ENCODE measurements at regions not wholly inside any gene's neighbourhood (a gene's known extent, or its start where the extent isn't known, plus 50 kb on each side); places are given as distances from the start of the nearest gene placed in this dataset.
A peak's percentile ranks its signal among the peaks of the same experiment; 100 is the strongest.

- no peak for DNase-seq (ENCODE audit: low read depth)
- TF ChIP-seq, protein P1, sequence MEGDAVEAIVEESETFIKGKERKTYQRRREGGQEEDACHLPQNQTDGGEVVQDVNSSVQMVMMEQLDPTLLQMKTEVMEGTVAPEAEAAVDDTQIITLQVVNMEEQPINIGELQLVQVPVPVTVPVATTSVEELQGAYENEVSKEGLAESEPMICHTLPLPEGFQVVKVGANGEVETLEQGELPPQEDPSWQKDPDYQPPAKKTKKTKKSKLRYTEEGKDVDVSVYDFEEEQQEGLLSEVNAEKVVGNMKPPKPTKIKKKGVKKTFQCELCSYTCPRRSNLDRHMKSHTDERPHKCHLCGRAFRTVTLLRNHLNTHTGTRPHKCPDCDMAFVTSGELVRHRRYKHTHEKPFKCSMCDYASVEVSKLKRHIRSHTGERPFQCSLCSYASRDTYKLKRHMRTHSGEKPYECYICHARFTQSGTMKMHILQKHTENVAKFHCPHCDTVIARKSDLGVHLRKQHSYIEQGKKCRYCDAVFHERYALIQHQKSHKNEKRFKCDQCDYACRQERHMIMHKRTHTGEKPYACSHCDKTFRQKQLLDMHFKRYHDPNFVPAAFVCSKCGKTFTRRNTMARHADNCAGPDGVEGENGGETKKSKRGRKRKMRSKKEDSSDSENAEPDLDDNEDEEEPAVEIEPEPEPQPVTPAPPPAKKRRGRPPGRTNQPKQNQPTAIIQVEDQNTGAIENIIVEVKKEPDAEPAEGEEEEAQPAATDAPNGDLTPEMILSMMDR (conservative IDR thresholded peaks at IDR 0.05; ENCODE audit: low read depth, low read length), result no peak
- no peak overlapping the region for H3K4me3 ChIP-seq (ENCODE audit: low read depth, low read length)
Measured at GRCh38 chr2:235371018-235371417, 122.8 kb upstream of the AGAP1 start.

GRCh38 chr2:235373171-235373570, 120.7 kb upstream of the AGAP1 start:
- no peak overlapping the region for H3K4me3 ChIP-seq (ENCODE audit: low read depth, low read length)
- TF ChIP-seq, protein P1 (conservative IDR thresholded peaks at IDR 0.05; ENCODE audit: low read depth, low read length), result no peak
- no peak for DNase-seq (ENCODE audit: low read depth)

DNA sequence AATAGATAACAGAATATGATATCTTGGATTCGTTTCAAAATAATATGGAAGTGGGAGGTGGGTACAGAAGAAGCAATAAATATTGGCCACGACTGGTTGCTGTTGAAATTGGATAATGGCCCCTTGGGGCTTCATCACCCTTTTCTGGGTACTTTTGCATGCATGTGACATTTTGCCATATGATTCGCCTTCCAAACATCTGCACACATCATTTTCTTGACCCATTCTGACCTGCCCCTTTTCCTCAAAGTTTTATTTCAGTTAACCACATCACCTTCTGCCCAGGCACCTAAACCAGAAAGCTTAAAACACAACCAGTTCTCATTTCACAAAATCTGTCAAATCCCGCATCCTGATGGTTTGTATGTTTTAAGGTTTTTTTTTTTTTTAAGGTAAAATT, 116.7 kb upstream of the AGAP1 start:
- TF ChIP-seq, protein P1 (conservative IDR thresholded peaks at IDR 0.05; ENCODE audit: low read depth, low read length), result no peak
- DNase-seq (ENCODE audit: low read depth), result no peak
- H3K4me3 ChIP-seq (ENCODE audit: low read depth, low read length), result no peak overlapping the region

- no peak overlapping the region for H3K4me3 ChIP-seq (ENCODE audit: low read depth, low read length)
- TF ChIP-seq, protein P1 (conservative IDR thresholded peaks at IDR 0.05; ENCODE audit: low read depth, low read length), result no peak
- DNase-seq (ENCODE audit: low read depth), result peak; percentile 15
Measured at GRCh38 chr2:235378246-235378645, 115.6 kb upstream of the AGAP1 start.

GRCh38 chr2:235378944-235379343, 114.9 kb upstream of the AGAP1 start:
- TF ChIP-seq, protein P1 (conservative IDR thresholded peaks at IDR 0.05; ENCODE audit: low read depth, low read length), result no peak
- DNase-seq (ENCODE audit: low read depth), result no peak
- no peak overlapping the region for H3K4me3 ChIP-seq (ENCODE audit: low read depth, low read length)

DNA sequence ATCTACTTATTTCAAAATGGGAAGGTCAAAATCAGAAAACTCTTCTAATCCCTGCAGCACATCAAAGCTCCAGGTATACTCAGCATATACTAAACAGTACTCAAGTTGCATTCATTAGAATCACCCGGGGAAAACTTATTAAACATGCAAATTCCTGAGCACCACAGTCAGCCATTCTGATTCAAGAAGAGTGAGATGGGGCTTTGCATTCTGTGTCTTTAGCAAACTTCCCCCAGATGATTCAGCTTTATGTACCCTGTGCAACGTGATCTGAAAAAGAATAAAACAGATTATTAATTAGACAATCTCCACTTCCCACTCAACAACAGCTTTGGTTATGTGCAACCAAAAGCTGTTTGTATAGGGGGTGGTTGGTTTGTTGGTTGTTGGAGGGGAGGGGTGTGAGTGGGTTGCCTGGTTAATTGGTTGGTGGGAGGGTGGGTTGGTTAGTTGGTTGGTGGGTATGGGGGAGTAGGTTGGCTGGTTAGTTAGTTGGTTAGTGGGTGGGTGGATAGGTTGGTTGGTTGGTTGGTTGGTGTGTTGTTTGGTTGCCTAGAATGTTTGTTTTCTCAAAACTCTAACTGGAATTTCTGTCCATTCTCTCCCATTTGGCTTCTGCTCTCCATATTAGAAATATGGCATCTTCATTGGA, 112.5 kb upstream of the AGAP1 start:
- no peak for DNase-seq (ENCODE audit: low read depth)
- TF ChIP-seq, protein P1 (conservative IDR thresholded peaks at IDR 0.05; ENCODE audit: low read depth, low read length), result no peak
- no peak overlapping the region for H3K4me3 ChIP-seq (ENCODE audit: low read depth, low read length)

- H3K4me3 ChIP-seq (ENCODE audit: low read depth, low read length), result no peak overlapping the region
- no peak for DNase-seq (ENCODE audit: low read depth)
- TF ChIP-seq, protein P1 (conservative IDR thresholded peaks at IDR 0.05; ENCODE audit: low read depth, low read length), result no peak
Measured at GRCh38 chr2:235382179-235382578, 111.7 kb upstream of the AGAP1 start.

Measured in choroid plexus epithelial cell (primary cell).